GM18861 (cell line): ENCODE measurements at regions not wholly inside any gene's neighbourhood (a gene's known extent, or its start where the extent isn't known, plus 50 kb on each side); places are given as distances from the start of the nearest gene placed in this dataset.

Experiments used
- ATAC-seq: cut with Tn5 transposase; IDR thresholded peaks from one replicate; pipeline ENCODE4 v1.9.1; 2021; ENCODE audit not compliant: unreplicated experiment

- ATAC-seq = peak; percentile 31
Measured at GRCh38 chr4:121277194-121278105, 103.4 kb downstream of the QRFPR start.

DNA sequence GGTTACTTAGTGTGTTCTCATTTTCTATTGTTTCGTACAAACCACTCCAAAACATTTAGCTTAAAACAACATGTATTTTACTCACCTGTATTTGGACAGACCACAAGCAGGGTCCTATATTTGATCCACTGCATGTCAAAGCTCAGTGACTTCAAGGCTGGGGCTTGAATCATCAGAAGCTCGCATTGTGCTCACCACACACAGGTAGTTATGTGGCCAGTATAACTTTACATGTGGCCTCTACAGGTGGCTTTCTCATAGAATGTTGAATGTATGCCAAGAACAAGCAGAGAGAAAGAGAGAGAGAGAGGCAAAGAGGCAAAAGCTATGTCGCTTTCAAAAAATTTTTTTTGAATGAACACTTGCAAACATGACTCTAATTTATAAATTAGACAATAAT is 107.6 kb downstream of the QRFPR start:
- ATAC-seq = no peak

- peak; percentile 86 for ATAC-seq
Measured at GRCh38 chr4:121272526-121272925, 108.3 kb downstream of the QRFPR start.

DNA sequence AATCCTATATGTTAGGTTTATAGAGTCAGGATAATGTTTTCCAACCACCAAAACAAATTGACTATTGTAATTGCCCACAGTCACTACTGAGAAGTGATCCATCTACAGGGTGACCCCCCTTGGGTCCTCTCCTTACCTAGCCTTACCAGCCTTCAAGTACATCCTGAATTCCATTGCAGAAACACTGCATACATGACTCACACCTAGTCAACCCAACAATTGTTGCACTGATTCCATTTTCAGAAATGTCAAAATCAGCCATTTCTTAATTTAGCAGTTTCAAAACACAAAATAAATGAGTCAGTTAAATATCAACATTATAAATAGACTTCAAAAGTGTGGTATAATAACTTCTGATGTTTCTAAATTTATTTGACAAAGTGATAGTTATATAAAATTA is 106.3 kb upstream of the TNIP3 start:
- ATAC-seq = no peak

DNA sequence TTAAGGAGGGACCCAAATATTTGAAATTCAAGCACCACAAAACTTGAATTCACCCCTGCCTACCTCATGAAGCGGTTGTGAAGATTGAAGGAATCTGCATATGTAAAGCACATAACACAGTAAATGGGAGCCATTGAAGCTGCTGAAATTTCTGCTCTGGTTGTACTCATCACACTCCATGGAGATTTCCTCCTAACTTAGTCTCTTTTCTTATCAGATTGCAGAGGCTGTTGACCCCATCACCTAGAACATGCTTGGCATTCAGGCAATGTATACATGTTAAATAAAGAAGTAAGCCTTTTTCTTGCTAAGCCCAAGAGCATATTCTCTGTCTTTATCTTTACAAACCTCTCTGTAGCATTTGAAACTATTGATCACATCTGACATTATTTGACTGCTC is 104.9 kb upstream of the TNIP3 start:
- ATAC-seq = no peak

- ATAC-seq = no peak
Measured at GRCh38 chr4:121266982-121267381, 102.9 kb upstream of the TNIP3 start.

DNA sequence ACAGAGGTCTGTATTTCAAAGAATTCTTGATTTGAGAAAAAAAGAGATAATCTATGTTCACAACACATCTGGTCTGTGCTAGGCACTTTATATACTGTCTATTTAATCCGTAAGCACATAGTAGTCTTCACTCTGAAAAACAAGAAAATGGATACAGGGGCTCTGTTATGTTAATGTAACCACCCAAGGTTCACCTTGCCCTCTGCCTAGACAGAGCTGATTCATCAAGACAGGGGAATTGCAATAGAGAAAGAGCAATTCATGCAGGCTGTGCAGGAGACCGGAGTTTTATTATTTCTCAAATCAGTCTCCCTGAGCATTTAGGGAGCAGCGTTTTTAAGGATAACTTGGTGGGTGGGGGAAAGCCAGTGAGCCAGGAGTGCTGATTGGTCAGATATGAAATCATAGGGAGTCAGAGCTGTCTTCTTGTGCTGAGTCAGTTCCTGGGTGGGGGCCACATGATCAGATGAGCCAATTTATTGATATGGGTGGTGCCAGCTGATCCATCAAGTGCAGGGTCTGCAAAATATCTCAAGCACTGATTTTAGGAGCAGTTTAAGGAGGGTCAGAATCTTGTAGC is 92.9 kb upstream of the TNIP3 start:
- no peak for ATAC-seq

DNA sequence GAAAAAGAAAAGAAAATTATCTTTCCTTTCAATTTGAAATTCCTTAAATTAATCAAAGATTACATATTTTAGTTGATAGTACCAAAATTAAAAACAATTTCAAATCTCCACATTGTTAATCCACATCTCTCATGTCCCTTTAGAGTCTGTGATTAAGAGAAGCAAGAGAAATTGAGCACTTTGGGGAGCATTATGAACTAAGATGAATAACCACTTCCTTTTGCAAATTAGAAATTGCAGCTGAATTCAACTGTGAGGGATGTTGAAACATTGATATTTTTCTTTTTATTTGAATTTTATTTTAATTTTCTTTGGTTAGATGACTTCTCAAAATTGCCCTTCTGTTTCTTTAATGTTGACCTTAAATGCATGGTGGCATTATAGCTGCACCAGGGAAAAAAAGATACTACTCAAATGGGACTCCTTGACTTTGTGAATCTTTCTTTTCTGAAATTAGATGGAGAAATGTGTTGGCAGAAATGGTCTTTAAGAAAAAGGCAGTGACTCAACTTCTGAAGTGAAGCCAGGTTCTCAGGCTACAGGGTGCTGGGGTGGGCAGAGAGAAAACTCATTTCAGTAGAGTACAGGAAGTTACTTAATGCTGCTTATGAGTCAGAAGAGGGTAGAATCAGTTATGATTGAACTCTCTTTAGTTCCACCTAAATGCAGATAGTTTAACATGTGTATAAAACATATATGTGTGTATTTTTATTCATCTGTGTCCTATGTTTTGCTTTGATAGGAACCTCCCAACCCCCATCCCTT is 92.0 kb upstream of the TNIP3 start:
- peak; percentile 99 for ATAC-seq

- no peak for ATAC-seq
Measured at GRCh38 chr4:121253961-121254360, 89.8 kb upstream of the TNIP3 start.

DNA sequence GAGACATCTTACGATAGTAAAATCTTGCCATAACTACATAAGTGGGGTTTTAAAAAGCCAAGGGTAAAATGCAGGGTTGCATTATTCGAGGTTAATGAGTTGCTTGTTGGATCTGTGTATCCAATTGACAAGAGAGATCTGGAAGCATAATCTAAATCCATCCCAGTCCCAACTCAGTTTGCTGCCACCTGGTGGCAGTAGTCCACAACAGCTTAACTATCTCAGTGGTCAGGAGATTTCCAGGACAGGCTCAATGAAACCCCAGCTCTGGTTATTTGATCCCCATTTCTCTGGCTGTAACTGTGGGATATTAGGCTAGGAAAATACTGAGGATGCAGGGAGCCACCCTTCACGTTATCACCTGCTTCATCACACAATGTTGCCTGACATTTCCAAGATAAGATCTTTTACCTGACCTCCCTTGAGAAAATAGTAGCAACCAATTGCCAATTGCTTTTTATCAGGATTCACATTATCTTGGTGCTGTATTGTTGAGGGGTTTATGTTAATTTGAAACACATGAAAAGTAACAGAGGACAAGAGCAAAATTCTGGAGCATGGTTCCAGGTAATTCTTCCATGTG is 88.2 kb upstream of the TNIP3 start:
- no peak for ATAC-seq

DNA sequence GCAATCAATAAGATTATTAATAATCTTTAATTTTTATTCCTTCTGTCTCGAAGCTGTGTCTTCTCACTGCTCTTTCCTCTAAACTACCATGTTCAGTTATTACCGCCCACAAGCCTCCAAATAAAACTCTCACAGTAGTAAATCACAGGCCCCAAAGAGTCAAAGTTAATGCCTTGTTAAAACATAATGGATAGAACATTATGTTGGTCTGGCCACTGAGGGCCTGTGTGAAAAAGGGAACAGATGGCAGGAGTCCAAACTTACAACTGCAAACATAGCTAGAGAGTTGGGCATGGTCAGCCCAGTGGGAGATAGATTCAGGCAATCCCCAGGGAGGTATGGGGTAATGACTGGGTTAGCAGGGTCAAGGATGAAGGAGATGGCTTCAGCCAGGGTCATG is 84.6 kb upstream of the TNIP3 start:
- no peak for ATAC-seq

DNA sequence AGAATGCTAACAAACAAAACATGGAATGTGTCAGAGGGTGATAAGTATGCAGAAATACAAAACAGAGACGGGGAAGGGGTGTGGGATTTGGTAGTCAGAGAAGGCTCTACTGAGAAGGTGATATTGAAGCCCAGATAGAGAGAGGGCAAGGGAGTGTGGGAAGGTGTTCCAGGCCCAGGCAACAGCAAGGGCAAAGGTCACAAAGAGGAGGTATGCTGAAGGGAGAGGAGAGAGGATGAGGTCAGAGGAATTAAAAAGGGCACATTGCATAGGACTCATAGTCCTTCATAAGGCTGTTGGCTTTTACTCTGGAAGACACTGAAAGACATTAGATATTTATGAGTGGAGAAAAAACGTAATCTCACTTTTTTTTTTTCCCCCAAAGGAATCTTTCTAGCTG is 82.6 kb upstream of the TNIP3 start:
- ATAC-seq = no peak

GRCh38 chr4:121243485-121243884 is 79.4 kb upstream of the TNIP3 start:
- ATAC-seq = peak; percentile 81

GRCh38 chr4:121242188-121242750 is 78.1 kb upstream of the TNIP3 start:
- ATAC-seq = no peak

DNA sequence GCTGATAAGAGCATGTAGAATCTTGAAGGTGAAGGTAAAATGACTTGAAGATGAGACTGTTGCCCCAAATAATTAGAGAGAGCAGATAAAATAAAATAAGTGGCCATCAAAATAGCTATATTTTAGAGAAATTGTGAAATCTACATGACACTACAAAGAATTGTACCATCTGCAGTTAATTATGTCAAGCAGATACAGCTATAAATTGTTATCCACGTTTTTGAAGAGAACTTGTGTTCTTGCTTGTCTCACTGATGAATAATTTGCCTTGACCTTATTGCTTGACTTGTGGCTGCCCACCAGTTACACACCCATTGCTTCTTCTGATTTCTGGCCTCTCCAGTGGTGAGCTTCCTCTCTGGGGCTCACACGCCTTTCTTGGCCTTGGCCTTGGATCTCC is 75.8 kb upstream of the TNIP3 start:
- no peak for ATAC-seq

- no peak for ATAC-seq
Measured at GRCh38 chr4:121238461-121238860, 74.3 kb upstream of the TNIP3 start.

DNA sequence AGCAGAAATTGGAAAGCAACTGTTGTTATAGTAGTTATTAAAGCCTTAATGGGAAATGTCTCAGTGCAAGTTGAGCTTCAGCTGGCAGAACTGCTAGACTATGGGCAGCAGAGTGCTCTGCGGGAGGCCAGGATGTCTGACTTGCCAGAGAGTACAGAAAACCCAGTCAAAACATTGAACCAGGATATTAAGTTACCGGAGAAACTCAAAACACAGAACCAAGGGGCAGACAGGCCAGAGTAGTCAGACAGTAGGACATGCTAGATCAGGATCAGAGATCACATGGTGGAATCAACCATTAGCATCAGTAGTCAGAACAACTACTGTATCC is 72.9 kb upstream of the TNIP3 start:
- ATAC-seq = no peak

DNA sequence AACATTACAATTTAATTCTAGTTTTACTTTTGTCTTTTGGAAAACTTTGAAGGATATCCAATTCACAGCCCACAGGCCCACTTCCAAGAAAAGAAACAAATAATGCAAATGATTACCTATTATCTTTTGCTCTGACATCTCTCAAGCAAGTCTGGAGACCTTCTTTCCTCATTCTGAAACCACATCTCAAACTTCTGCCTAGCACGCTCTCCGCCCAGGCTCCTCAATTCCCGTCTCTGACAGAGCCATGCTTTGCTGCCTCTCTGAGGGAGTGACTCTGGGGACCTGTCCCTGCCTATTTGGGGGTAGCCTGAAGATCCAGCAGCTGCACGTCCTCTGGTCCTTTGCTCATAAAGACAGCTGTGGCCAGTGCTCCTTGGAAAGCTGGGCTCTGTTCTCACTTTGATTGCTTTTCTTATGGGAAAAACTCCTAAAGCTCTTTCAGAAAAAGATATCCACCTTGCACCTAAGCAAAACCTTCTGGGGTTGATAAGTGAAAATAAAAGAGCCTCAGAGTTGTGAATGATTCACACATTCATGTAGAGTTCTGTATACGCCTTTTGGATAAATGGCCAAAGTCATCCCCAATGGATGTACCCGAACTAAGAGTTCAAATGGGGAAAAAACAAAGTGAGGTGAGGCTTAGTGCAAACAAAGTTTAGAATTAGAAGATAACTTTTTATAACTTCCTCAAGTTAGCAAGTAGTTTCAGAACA is 72.4 kb upstream of the TNIP3 start:
- ATAC-seq = no peak

DNA sequence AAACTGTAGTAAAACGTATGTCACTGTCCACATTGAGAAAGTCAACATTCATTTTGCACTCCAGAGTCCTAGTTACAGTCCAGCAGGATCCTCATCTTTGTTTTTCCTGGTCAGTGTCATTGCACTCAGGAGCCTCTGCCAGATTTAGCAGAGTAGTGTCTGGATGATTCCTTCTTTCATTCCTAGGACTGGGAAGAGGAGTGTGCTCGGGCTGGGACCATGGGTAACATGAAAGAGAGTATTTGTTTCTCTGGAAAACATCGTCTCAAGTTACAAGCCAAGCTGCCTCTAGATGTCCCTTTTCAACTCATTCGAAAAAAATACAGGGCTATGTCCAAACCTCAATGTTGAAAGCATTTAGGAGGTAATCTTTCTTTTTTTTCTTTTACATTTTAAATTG is 69.9 kb upstream of the TNIP3 start:
- ATAC-seq = no peak

DNA sequence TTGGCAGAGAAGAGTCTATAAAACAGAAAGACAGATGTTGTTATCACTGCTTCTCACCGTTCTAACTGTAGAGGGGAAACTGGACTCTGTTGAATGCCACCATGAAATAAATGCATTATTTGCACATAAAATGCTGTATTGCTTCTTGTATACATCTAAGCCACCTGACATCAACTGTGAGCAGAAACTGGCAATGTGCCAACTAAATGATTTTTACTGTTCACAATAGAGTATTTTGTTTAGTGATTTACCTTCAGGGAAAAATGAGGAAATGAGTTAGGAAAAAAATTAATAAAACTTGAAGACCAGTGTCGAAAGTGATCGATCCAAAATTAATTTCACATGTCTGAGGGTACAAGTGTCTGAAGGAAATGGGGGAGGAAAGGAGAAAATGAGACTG is 65.9 kb upstream of the TNIP3 start:
- no peak for ATAC-seq

DNA sequence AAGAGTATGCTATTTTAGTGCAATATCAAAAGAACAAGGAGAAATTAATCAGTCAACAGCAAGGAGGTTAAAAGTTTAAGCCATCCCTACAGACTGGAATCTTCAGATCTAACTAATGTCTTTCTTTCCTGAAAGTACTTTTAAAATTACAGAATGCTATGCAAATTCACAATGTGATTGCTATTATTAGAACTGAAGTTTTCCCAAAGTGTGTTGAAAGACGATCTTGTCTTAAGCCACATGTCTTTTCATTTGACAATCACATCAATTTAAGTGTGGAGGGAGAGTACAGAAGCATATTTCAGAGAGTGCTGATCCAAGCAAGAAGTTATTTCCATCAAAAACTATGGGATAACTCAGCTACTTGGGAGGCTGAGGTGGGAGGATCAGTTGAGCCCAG is 64.7 kb upstream of the TNIP3 start:
- ATAC-seq = no peak
